ENCODE measurements at regions not wholly inside any gene's neighbourhood (a gene's known extent, or its start where the extent isn't known, plus 50 kb on each side); places are given as distances from the start of the nearest gene placed in this dataset.
A peak's percentile ranks its signal among the peaks of the same experiment; 100 is the strongest.

- no peak for DNase-seq (ENCODE audit: low spot score)
Measured at GRCh38 chr6:44661221-44662008, 273.9 kb downstream of the CDC5L start.

GRCh38 chr6:44662461-44663121, 275.1 kb downstream of the CDC5L start:
- DNase-seq (ENCODE audit: low spot score), result no peak

GRCh38 chr6:44663860-44664634, 276.5 kb downstream of the CDC5L start:
- DNase-seq (ENCODE audit: low spot score), result no peak

GRCh38 chr6:44664716-44665115, 277.2 kb downstream of the CDC5L start:
- no peak for DNase-seq (ENCODE audit: low spot score)

GRCh38 chr6:44665143-44665542, 277.6 kb downstream of the CDC5L start:
- no peak for DNase-seq (ENCODE audit: low spot score)

- DNase-seq (ENCODE audit: low spot score), result no peak
Measured at GRCh38 chr6:44665683-44666082, 278.2 kb downstream of the CDC5L start.

- DNase-seq (ENCODE audit: low spot score), result no peak
Measured at GRCh38 chr6:44666324-44666723, 278.8 kb downstream of the CDC5L start.

GRCh38 chr6:44667226-44667625, 279.7 kb downstream of the CDC5L start:
- peak; percentile 61 for DNase-seq (ENCODE audit: low spot score)

GRCh38 chr6:44667668-44668390, 280.3 kb downstream of the CDC5L start:
- DNase-seq (ENCODE audit: low spot score), result no peak

- DNase-seq (ENCODE audit: low spot score), result no peak
Measured at GRCh38 chr6:44668391-44668930, 281.0 kb downstream of the CDC5L start.

GRCh38 chr6:44668976-44669934, 281.7 kb downstream of the CDC5L start:
- no peak for DNase-seq (ENCODE audit: low spot score)

GRCh38 chr6:44670146-44670545, 282.6 kb downstream of the CDC5L start:
- no peak for DNase-seq (ENCODE audit: low spot score)

GRCh38 chr6:44671333-44671732, 283.8 kb downstream of the CDC5L start:
- DNase-seq (ENCODE audit: low spot score), result no peak

GRCh38 chr6:44672086-44672485, 284.6 kb downstream of the CDC5L start:
- DNase-seq (ENCODE audit: low spot score), result no peak

- DNase-seq (ENCODE audit: low spot score), result no peak
Measured at GRCh38 chr6:44672841-44673240, 285.3 kb downstream of the CDC5L start.

- DNase-seq (ENCODE audit: low spot score), result no peak
Measured at GRCh38 chr6:44674226-44675155, 287.0 kb downstream of the CDC5L start.

- DNase-seq (ENCODE audit: low spot score), result no peak
Measured at GRCh38 chr6:44675449-44675848, 287.9 kb downstream of the CDC5L start.

GRCh38 chr6:44676246-44676790, 288.8 kb downstream of the CDC5L start:
- DNase-seq (ENCODE audit: low spot score), result no peak

GRCh38 chr6:44676826-44677433, 289.4 kb downstream of the CDC5L start:
- DNase-seq (ENCODE audit: low spot score), result no peak

Measured in AG08396 (cell line).